ENCODE measurements at regions not wholly inside any gene's neighbourhood (a gene's known extent, or its start where the extent isn't known, plus 50 kb on each side); places are given as distances from the start of the nearest gene placed in this dataset.

- TF ChIP-seq, protein P1, sequence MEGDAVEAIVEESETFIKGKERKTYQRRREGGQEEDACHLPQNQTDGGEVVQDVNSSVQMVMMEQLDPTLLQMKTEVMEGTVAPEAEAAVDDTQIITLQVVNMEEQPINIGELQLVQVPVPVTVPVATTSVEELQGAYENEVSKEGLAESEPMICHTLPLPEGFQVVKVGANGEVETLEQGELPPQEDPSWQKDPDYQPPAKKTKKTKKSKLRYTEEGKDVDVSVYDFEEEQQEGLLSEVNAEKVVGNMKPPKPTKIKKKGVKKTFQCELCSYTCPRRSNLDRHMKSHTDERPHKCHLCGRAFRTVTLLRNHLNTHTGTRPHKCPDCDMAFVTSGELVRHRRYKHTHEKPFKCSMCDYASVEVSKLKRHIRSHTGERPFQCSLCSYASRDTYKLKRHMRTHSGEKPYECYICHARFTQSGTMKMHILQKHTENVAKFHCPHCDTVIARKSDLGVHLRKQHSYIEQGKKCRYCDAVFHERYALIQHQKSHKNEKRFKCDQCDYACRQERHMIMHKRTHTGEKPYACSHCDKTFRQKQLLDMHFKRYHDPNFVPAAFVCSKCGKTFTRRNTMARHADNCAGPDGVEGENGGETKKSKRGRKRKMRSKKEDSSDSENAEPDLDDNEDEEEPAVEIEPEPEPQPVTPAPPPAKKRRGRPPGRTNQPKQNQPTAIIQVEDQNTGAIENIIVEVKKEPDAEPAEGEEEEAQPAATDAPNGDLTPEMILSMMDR (IDR thresholded peaks at IDR 0.05; ENCODE audit: insufficient read depth, low read depth, low read length) = no peak
- TF ChIP-seq EZH2 (IDR thresholded peaks at IDR 0.05; ENCODE audit: insufficient read depth, low read length) = no peak
These were observed 96.8 kb downstream of the TUSC7 start for GRCh38 chr3:116806351-116806750.

All from astrocyte (in vitro differentiated cells and primary cell).